OCI-LY3 (cell line): ENCODE measurements at regions not wholly inside any gene's neighbourhood (a gene's known extent, or its start where the extent isn't known, plus 50 kb on each side); places are given as distances from the start of the nearest gene placed in this dataset.
"Not testable (repeated sequence)": the region's sequence is repeated elsewhere in the genome, so short reads cannot be mapped to it uniquely, and the experiment has no call there.

Experiments used
- H2AFZ ChIP-seq: fragments of 200-600, 300-600 bp; shearing (Covaris generic); 2 replicates; pipeline ENCODE4 v1.6.0; 2014; ENCODE audit warnings: antibody characterized with exemption, low read depth, low read length
- H3K27ac ChIP-seq: fragments of 200-600, 300-600 bp; sonication (generic); 2 replicates; pipeline ENCODE4 v1.5.1; 2014; ENCODE audit warnings: mild to moderate bottlenecking, low read length, moderate library complexity, mixed read lengths
- H3K27me3 ChIP-seq: fragments of 200-600, 300-600 bp; sonication (generic); 2 replicates; pipeline ENCODE4 v1.6.1; 2014; ENCODE audit warnings: low read depth, low read length, mixed read lengths
- H3K36me3 ChIP-seq: fragments of 200-600, 300-600 bp; sonication (generic); replicated peaks from 2 replicates; pipeline ENCODE3; 2014; ENCODE audit warnings: low read depth, low read length, mixed read lengths
- H3K4me1 ChIP-seq: fragments of 300-600, 200-600 bp; sonication (generic); 2 replicates; pipeline ENCODE4 v1.6.1; 2014; ENCODE audit warnings: low read length, mixed read lengths
- H3K4me2 ChIP-seq: fragments of 200-600, 300-600 bp; sonication (generic); 2 replicates; pipeline ENCODE4 v1.6.1; 2014; ENCODE audit warnings: low read length, mixed read lengths
- H3K4me3 ChIP-seq: fragments of 300-600, 200-600 bp; sonication (generic); 2 replicates; pipeline ENCODE4 v1.5.1; 2014; ENCODE audit warnings: antibody characterized with exemption, mild to moderate bottlenecking, low read length, moderate library complexity
- H3K79me2 ChIP-seq: fragments of 300-600, 200-600 bp; shearing (Covaris generic); 2 replicates; pipeline ENCODE4 v1.6.1; 2014; ENCODE audit warnings: mild to moderate bottlenecking, low read length, mixed read lengths
- H3K9ac ChIP-seq: fragments of 300-600, 200-600 bp; shearing (Covaris generic); 2 replicates; pipeline ENCODE4 v1.6.0; 2014; ENCODE audit warnings: mild to moderate bottlenecking, low read length, moderate library complexity
- H3K9me3 ChIP-seq: fragments of 200-600, 300-600 bp; shearing (Covaris generic); 2 replicates; pipeline ENCODE4 v1.6.1; 2014; ENCODE audit warnings: low read length, mixed read lengths; ENCODE audit not compliant: insufficient read depth
- H4K20me1 ChIP-seq: fragments of 200-600, 300-600 bp; sonication (generic); 2 replicates; pipeline ENCODE4 v1.6.1; 2016; ENCODE audit warnings: low read length, mixed read lengths; ENCODE audit not compliant: insufficient read depth
- EZH2phosphoT487 ChIP-seq: fragments of 200-600 bp; shearing (Covaris generic); IDR thresholded peaks from 2 replicates; pipeline ENCODE4 v1.6.1; 2018; ENCODE audit warnings: antibody characterized with exemption, mixed run types, low read depth
- TF ChIP-seq, protein P1 (sequence below): fragments of 200-600, 300-600 bp; sonication (generic); IDR thresholded peaks from 2 replicates; pipeline ENCODE4 v1.5.1; 2014; ENCODE audit warnings: antibody characterized with exemption, low read length, low read depth

GRCh38 chr7:113013761-113014449, 72.7 kb downstream of the GPR85 start:
- TF ChIP-seq, protein P1, sequence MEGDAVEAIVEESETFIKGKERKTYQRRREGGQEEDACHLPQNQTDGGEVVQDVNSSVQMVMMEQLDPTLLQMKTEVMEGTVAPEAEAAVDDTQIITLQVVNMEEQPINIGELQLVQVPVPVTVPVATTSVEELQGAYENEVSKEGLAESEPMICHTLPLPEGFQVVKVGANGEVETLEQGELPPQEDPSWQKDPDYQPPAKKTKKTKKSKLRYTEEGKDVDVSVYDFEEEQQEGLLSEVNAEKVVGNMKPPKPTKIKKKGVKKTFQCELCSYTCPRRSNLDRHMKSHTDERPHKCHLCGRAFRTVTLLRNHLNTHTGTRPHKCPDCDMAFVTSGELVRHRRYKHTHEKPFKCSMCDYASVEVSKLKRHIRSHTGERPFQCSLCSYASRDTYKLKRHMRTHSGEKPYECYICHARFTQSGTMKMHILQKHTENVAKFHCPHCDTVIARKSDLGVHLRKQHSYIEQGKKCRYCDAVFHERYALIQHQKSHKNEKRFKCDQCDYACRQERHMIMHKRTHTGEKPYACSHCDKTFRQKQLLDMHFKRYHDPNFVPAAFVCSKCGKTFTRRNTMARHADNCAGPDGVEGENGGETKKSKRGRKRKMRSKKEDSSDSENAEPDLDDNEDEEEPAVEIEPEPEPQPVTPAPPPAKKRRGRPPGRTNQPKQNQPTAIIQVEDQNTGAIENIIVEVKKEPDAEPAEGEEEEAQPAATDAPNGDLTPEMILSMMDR: no peak
- TF ChIP-seq EZH2phosphoT487: no peak
- H2AFZ ChIP-seq: no peak overlapping the region
- no peaks in the 10 kb centered on the region for H4K20me1 ChIP-seq
- H3K4me1 ChIP-seq: no peaks in the 10 kb centered on the region
- H3K9me3 ChIP-seq: 0 out of 2 replicates have a peak, but pooled peaks cover 4% of the 10 kb centered on the region
- no peak overlapping the region for H3K27ac ChIP-seq
- no peak overlapping the region for H3K4me3 ChIP-seq
- H3K79me2 ChIP-seq: no peaks in the 10 kb centered on the region
- H3K9ac ChIP-seq: no peak overlapping the region
- H3K36me3 ChIP-seq: no peaks in the 10 kb centered on the region
- no peaks in the 10 kb centered on the region for H3K27me3 ChIP-seq
- no peak overlapping the region for H3K4me2 ChIP-seq

DNA sequence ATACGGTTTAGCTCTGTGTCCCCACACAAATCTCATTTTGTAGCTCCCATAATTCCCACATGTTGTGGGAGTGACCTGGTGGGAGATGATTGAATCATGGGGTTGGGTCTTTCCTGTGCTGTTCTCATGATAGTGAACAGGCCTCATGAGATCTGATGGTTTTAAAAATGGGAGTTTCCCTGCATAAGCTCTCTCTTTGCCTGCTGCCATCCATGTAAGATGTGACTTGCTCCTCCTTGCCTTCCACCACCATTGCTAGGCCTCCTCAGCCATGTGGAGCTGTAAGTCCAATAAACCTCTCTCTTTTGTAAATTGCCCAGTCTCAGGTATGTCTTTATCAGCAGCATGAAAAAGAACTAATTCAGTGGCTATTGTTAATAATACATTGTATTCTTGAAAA, 73.8 kb downstream of the GPR85 start:
- not testable (repeated sequence) for H3K36me3 ChIP-seq, H3K4me1 ChIP-seq, H3K9me3 ChIP-seq, H4K20me1 ChIP-seq, H3K4me2 ChIP-seq, H2AFZ ChIP-seq, H3K79me2 ChIP-seq, H3K27me3 ChIP-seq, H3K9ac ChIP-seq, H3K4me3 ChIP-seq, H3K27ac ChIP-seq

DNA sequence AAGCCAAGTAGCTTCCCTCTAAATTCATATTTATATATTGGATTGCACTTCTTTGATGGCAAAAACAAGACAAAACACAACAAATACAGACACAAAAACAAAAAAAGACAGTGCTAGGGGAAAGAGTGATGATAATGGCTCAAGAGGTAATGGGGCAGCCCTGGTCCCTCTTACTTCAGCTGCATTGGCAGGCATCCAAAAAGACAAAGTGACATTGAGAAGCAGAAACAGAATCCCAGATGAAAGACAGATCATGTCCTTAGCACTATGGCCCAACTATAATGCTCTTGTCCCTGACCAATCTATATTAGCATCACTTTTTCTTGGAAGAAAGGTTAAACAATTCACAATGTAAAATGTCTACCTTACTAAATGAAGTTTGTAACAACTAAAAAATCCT, 76.2 kb downstream of the GPR85 start:
- TF ChIP-seq, protein P1: no peak
- TF ChIP-seq EZH2phosphoT487: no peak
- Histone ChIP-seq H4K20me1 (no peaks in the 10 kb centered on the region), H3K9me3 (0 out of 2 replicates have a peak, but pooled peaks cover 4% of the 10 kb centered on the region), H3K4me3 (no peak overlapping the region), H3K27me3 (no peaks in the 10 kb centered on the region), H3K9ac (no peak overlapping the region), H3K4me1 (no peaks in the 10 kb centered on the region), H2AFZ (no peak overlapping the region), H3K4me2 (no peak overlapping the region), H3K27ac (no peak overlapping the region), H3K36me3 (no peaks in the 10 kb centered on the region), H3K79me2 (no peaks in the 10 kb centered on the region)

DNA sequence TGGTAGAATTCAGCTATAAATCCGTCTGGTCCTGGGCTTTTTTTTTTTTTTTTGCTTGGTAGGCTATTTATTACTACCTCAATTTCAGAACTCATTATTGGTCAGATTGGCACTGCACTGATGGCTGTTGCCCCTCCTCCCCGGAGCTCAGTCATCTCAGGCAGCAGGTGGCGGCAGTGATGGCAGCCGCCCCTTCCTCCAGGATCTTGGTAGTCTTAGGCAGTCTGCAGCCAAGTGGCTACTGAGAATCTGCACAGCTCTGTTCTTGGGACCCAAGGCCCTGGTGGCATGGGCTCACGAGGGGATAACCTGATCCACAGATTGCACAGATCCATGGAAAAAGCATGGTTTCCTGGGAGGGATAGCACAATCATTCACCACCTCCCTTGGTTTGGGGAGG, 77.9 kb downstream of the GPR85 start:
- no peaks in the 10 kb centered on the region for H3K27me3 ChIP-seq
- H3K27ac ChIP-seq: no peak overlapping the region
- no peak overlapping the region for H3K9ac ChIP-seq
- H2AFZ ChIP-seq: no peak overlapping the region
- no peak overlapping the region for H3K4me2 ChIP-seq
- TF ChIP-seq EZH2phosphoT487: no peak
- TF ChIP-seq, protein P1: no peak
- no peaks in the 10 kb centered on the region for H4K20me1 ChIP-seq
- H3K4me3 ChIP-seq: no peak overlapping the region
- H3K79me2 ChIP-seq: no peaks in the 10 kb centered on the region
- no peaks in the 10 kb centered on the region for H3K4me1 ChIP-seq
- H3K36me3 ChIP-seq: no peaks in the 10 kb centered on the region
- 0 out of 2 replicates have a peak, but pooled peaks cover 4% of the 10 kb centered on the region for H3K9me3 ChIP-seq
